Head of caudate nucleus (tissue), 42 donors: ENCODE measurements at regions not wholly inside any gene's neighbourhood (a gene's known extent, or its start where the extent isn't known, plus 50 kb on each side); places are given as distances from the start of the nearest gene placed in this dataset.

Source experiments
- DNase-seq, 42 donors: peaks; one replicate each; pipeline versions ENCODE4 v3.0.0 to v3.0.0-alpha.2; 2020 to 2021; ENCODE audit warnings: mixed read lengths in 7 of 42
- intact Hi-C: fragments of 100-400 bp; cut with DNase I; formaldehyde crosslinking; loops from one replicate; pipeline ENCODE4 v1.15.0; 2022

- DNase-seq, result no peak
- intact Hi-C loops, result no loop called here
Observed at GRCh38 chrY:12651095-12651494, 49.9 kb upstream of the USP9Y start.
